NOMO-1 treated with DMSO at 0.1 percent for 48 hours (cell line): ENCODE measurements at regions not wholly inside any gene's neighbourhood (a gene's known extent, or its start where the extent isn't known, plus 50 kb on each side); places are given as distances from the start of the nearest gene placed in this dataset.
A peak's percentile ranks its signal among the peaks of the same experiment; 100 is the strongest.

Experiments used
- DNase-seq: peaks from one replicate; lab custom pipeline; 2025; ENCODE audit not compliant: unreplicated experiment; lab: John Stamatoyannopoulos, UW

GRCh38 chr1:239538239-239538988, 152.0 kb downstream of the CHRM3 start:
- DNase-seq, result no peak

GRCh38 chr1:239539051-239539450, 152.7 kb downstream of the CHRM3 start:
- DNase-seq, result no peak

- DNase-seq, result no peak
Observed at GRCh38 chr1:239539812-239540211, 153.4 kb downstream of the CHRM3 start.

- DNase-seq, result no peak
Observed at GRCh38 chr1:239543873-239544272, 157.5 kb downstream of the CHRM3 start.

GRCh38 chr1:239545466-239545865, 159.1 kb downstream of the CHRM3 start:
- no peak for DNase-seq

GRCh38 chr1:239547987-239548386, 161.6 kb downstream of the CHRM3 start:
- no peak for DNase-seq

- no peak for DNase-seq
Observed at GRCh38 chr1:239550178-239550577, 163.8 kb downstream of the CHRM3 start.

GRCh38 chr1:239555350-239555749, 169.0 kb downstream of the CHRM3 start:
- no peak for DNase-seq

GRCh38 chr1:239558559-239558958, 172.2 kb downstream of the CHRM3 start:
- no peak for DNase-seq

GRCh38 chr1:239558991-239559390, 172.6 kb downstream of the CHRM3 start:
- DNase-seq, result peak; percentile 6

GRCh38 chr1:239560921-239561320, 174.6 kb downstream of the CHRM3 start:
- no peak for DNase-seq

GRCh38 chr1:239562095-239562494, 175.7 kb downstream of the CHRM3 start:
- no peak for DNase-seq

GRCh38 chr1:239563681-239564080, 177.3 kb downstream of the CHRM3 start:
- DNase-seq, result no peak

GRCh38 chr1:239566074-239566473, 179.7 kb downstream of the CHRM3 start:
- no peak for DNase-seq

GRCh38 chr1:239570878-239571277, 184.5 kb downstream of the CHRM3 start:
- no peak for DNase-seq

GRCh38 chr1:239572183-239572582, 185.8 kb downstream of the CHRM3 start:
- no peak for DNase-seq

- no peak for DNase-seq
Observed at GRCh38 chr1:239574112-239574511, 187.7 kb downstream of the CHRM3 start.

- no peak for DNase-seq
Observed at GRCh38 chr1:239575113-239575512, 188.7 kb downstream of the CHRM3 start.

GRCh38 chr1:239583536-239583935, 197.2 kb downstream of the CHRM3 start:
- no peak for DNase-seq

- no peak for DNase-seq
Observed at GRCh38 chr1:239586128-239586527, 199.8 kb downstream of the CHRM3 start.

GRCh38 chr1:239587066-239587465, 200.7 kb downstream of the CHRM3 start:
- no peak for DNase-seq

GRCh38 chr1:239587574-239588369, 201.4 kb downstream of the CHRM3 start:
- DNase-seq, result no peak
